IMR-90 (cell line): ENCODE measurements at regions not wholly inside any gene's neighbourhood (a gene's known extent, or its start where the extent isn't known, plus 50 kb on each side); places are given as distances from the start of the nearest gene placed in this dataset.
A peak's percentile ranks its signal among the peaks of the same experiment; 100 is the strongest.

ENCODE experiments used
- ATAC-seq: fragments of 200-7000 bp; cut with Tn5 transposase; 2 replicates; pipeline ENCODE4 v1.9.1; 2020; ENCODE audit warnings: low read depth, mild to moderate bottlenecking, moderate library complexity
- BruUV-seq: library from RNA; stranded (reverse); fragments of 400-500 nt; replicated peaks from 2 replicates; lab custom pipeline; 2021; lab: Mats Ljungman, UMichigan
- CTCF ChIA-PET: fragments of 300-600 bp; formaldehyde crosslinking; extraction: SDS; loops from one replicate; lab custom pipeline; 2021; ENCODE audit warnings: antibody characterized with exemption; lab: Yijun Ruan, JAX
- POLR2A ChIA-PET: fragments of 300-600 bp; sonication (Branson Sonifier 250); formaldehyde crosslinking; loops from one replicate; lab custom pipeline; 2022; ENCODE audit warnings: antibody characterized with exemption; ENCODE audit not compliant: unreplicated experiment; lab: Charles Lee
- DNase-seq: peaks from one replicate; pipeline ENCODE4 v3.0.0; 2013
- H2AFZ ChIP-seq: replicated peaks from 2 replicates; pipeline ENCODE3; 2013; ENCODE audit warnings: low read length, mild to moderate bottlenecking; ENCODE audit not compliant: poor library complexity
- H2AK5ac ChIP-seq: 2 replicates; pipeline ENCODE4 v1.6.1; 2013; ENCODE audit warnings: low read depth, low read length, inconsistent platforms
- H2AK9ac ChIP-seq: replicated peaks from 2 replicates; pipeline ENCODE3; 2013; ENCODE audit warnings: mild to moderate bottlenecking, low read depth, low read length, moderate library complexity; ENCODE audit not compliant: poor library complexity
- H2BK120ac ChIP-seq: 2 replicates; pipeline ENCODE4 v1.6.1; 2013; ENCODE audit warnings: low read depth, low read length, inconsistent platforms
- H2BK15ac ChIP-seq: 3 replicates; pipeline ENCODE4 v1.6.1; 2013; ENCODE audit warnings: low read depth, low read length, inconsistent platforms
- H2BK20ac ChIP-seq: 2 replicates; pipeline ENCODE4 v1.6.1; 2013; ENCODE audit warnings: low read depth, mild to moderate bottlenecking, inconsistent platforms, low read length, moderate library complexity
- H2BK5ac ChIP-seq: 2 replicates; pipeline ENCODE4 v1.6.1; 2013; ENCODE audit warnings: mild to moderate bottlenecking, low read depth, low read length, inconsistent platforms; ENCODE audit not compliant: poor library complexity, severe bottlenecking
- H3K14ac ChIP-seq: replicated peaks from 2 replicates; pipeline ENCODE4 v1.6.1; 2013; ENCODE audit warnings: low read depth, low read length, inconsistent platforms
- H3K18ac ChIP-seq: 2 replicates; pipeline ENCODE4 v1.6.1; 2013; ENCODE audit warnings: low read depth, low read length, control low read depth
- H3K23ac ChIP-seq: 2 replicates; pipeline ENCODE4 v1.6.1; 2013; ENCODE audit warnings: low read depth, low read length, inconsistent platforms
- H3K27ac ChIP-seq: 2 replicates; pipeline ENCODE4 v1.5.1; 2013; ENCODE audit warnings: mild to moderate bottlenecking, control low read depth, low read length; ENCODE audit not compliant: insufficient read depth
- H3K27me3 ChIP-seq: 2 replicates; pipeline ENCODE4 v1.6.1; 2013; ENCODE audit warnings: low read length; ENCODE audit not compliant: control insufficient read depth, insufficient read depth
- H3K36me3 ChIP-seq: 2 replicates; pipeline ENCODE4 v1.6.1; 2013; ENCODE audit warnings: low read length, mixed read lengths; ENCODE audit not compliant: control insufficient read depth, insufficient read depth
- H3K4ac ChIP-seq: 2 replicates; pipeline ENCODE4 v1.6.1; 2013; ENCODE audit warnings: low read depth, low read length, inconsistent platforms
- H3K4me1 ChIP-seq: 2 replicates; pipeline ENCODE4 v1.6.1; 2013; ENCODE audit warnings: low read length, mixed read lengths; ENCODE audit not compliant: control insufficient read depth, insufficient read depth
- H3K4me2 ChIP-seq: 2 replicates; pipeline ENCODE4 v1.6.1; 2013; ENCODE audit warnings: low read depth, mild to moderate bottlenecking, control low read depth, low read length, moderate library complexity
- H3K4me3 ChIP-seq: 2 replicates; pipeline ENCODE4 v1.5.1; 2013; ENCODE audit warnings: low read depth, mild to moderate bottlenecking, control low read depth, low read length, moderate library complexity; ENCODE audit not compliant: insufficient read depth
- H3K56ac ChIP-seq: 2 replicates; pipeline ENCODE4 v1.6.1; 2013; ENCODE audit warnings: low read length, inconsistent platforms; ENCODE audit not compliant: insufficient read depth; ENCODE audit errors: extremely low read depth
- H3K79me1 ChIP-seq, 2 experiments: 2 replicates each; pipeline ENCODE4 v1.6.1; 2013; ENCODE audit warnings: low read length in 2 of 2, inconsistent platforms in 1 of 2, low read depth in 1 of 2
- H3K9ac ChIP-seq: 2 replicates; pipeline ENCODE4 v1.6.1; 2013; ENCODE audit warnings: low read depth, low read length, control low read depth
- H3K9me1 ChIP-seq: 2 replicates; pipeline ENCODE4 v1.6.1; 2013; ENCODE audit warnings: low read length, inconsistent platforms; ENCODE audit not compliant: insufficient read depth
- H3K9me3 ChIP-seq: 2 replicates; pipeline ENCODE4 v1.6.1; 2013; ENCODE audit warnings: low read length; ENCODE audit not compliant: control insufficient read depth, insufficient read depth
- H4K20me1 ChIP-seq: 2 replicates; pipeline ENCODE4 v1.6.1; 2013; ENCODE audit warnings: low read length, inconsistent platforms; ENCODE audit not compliant: insufficient read depth
- H4K5ac ChIP-seq: 2 replicates; pipeline ENCODE4 v1.6.1; 2013; ENCODE audit warnings: mild to moderate bottlenecking, low read depth, low read length, control low read depth
- H4K8ac ChIP-seq, 2 experiments: 2 replicates each; pipeline ENCODE4 v1.6.1; 2013; ENCODE audit warnings: low read depth in 2 of 2, low read length in 2 of 2, control low read depth in 1 of 2, inconsistent platforms in 1 of 2
- H4K91ac ChIP-seq: 2 replicates; pipeline ENCODE4 v1.6.1; 2013; ENCODE audit warnings: low read depth, low read length, inconsistent platforms; ENCODE audit not compliant: insufficient read depth
- FOS ChIP-seq: fragments of 150-350 bp; IDR thresholded peaks from 2 replicates; pipeline ENCODE4 v1.6.1; 2016; ENCODE audit warnings: low read depth, low read length
- POLR2A ChIP-seq: IDR thresholded peaks from 2 replicates; pipeline ENCODE4 v1.6.1; 2012; ENCODE audit warnings: mild to moderate bottlenecking, low read depth, low read length
- RAD21 ChIP-seq: IDR thresholded peaks from 2 replicates; pipeline ENCODE4 v1.6.1; 2012; ENCODE audit warnings: low read length, improper control_type of control experiment
- USF2 ChIP-seq: fragments of 150-350 bp; IDR thresholded peaks from 2 replicates; pipeline ENCODE4 v1.6.1; 2017; ENCODE audit warnings: mild to moderate bottlenecking, antibody characterized with exemption, low read length, low read depth
- WGBS, 2 experiments: methylation state at CpG; one replicate each; pipeline versions ENCODE4 v1.1.5 to v1.1.7; 2013; ENCODE audit warnings: missing lambda C conversion rate in 2 of 2; ENCODE audit not compliant: insufficient read length in 1 of 2; ENCODE audit errors: extremely low coverage in 2 of 2; 5-methylcytosine and 5-hydroxymethylcytosine counted together
- dilution Hi-C: fragments of 300-500 bp; cut with HindIII; formaldehyde crosslinking; loops from one replicate; pipeline ENCODE4 v1.14.3; 2018; ENCODE audit warnings: low sequenced_read_pairs; ENCODE audit not compliant: unreplicated experiment
- in situ Hi-C: fragments of 300-500 bp; cut with MboI; formaldehyde crosslinking; loops from 3 replicates; pipeline ENCODE4 v1.14.3; 2019; ENCODE audit warnings: low sequenced_read_pairs, inconsistent platforms, mixed read lengths
- intact Hi-C: fragments of 100-400 bp; cut with micrococcal nuclease; formaldehyde crosslinking; loops from 2 replicates; pipeline ENCODE4 v1.10.0; 2022

DNA sequence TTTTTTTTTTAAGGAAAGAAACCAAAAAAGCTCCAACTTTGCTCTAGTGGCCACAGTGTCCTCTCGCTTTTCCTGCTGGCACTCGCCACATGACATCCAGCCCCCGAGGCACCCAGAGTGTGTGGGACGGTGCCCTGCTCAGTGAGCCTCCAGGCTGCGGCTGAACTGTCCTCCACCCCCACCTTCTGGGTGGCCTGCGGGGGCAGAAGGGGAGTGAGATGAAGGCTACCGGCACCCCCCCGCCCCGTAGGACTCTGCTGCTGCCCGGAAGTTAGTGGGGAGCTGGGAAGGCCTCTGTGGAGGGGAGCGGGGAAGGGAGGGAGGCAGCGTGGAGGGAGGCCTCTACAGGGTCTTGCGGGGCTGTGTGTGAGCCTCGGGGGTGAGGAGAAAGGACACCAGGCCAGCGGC, 264.4 kb downstream of the CTTN start:
- Histone ChIP-seq H3K4me3 (no peak overlapping the region), H3K4me1 (peaks cover 3% of the 10 kb centered on the region; the same call in 1 of the 2 replicates), H4K5ac (no peak overlapping the region), H3K27ac (no peak overlapping the region), H2BK20ac (no peak overlapping the region), H3K4ac (no peak overlapping the region), H3K9me3 (no peaks in the 10 kb centered on the region), H3K56ac (no peak overlapping the region), H3K4me2 (peak overlapping the region; percentile 34; the same call in 1 of the 2 replicates), H3K79me1 (no peaks in the 10 kb centered on the region), H4K20me1 (peaks cover 2% of the 10 kb centered on the region; the same call in 1 of the 2 replicates), H3K27me3 (no peaks in the 10 kb centered on the region), H4K8ac (no peak overlapping the region), H2BK120ac (no peak overlapping the region), H3K9ac (no peak overlapping the region), H3K23ac (no peak overlapping the region), H3K36me3 (no peaks in the 10 kb centered on the region), H2AK9ac (peak overlapping the region; percentile 9), H3K9me1 (0 out of 2 replicates have a peak, but pooled peaks cover 4% of the 10 kb centered on the region), H2BK15ac (no peak overlapping the region), H3K18ac (no peak overlapping the region), H2AK5ac (no peak overlapping the region), H3K14ac (no peak overlapping the region), H4K91ac (no peak overlapping the region), H2BK5ac (no peak overlapping the region), H2AFZ (peak overlapping the region; percentile 34)
- peak; percentile 19; the same call in 1 of the 2 replicates for ATAC-seq
- dilution Hi-C loops (no loop called here), in situ Hi-C loops (no loop called here), intact Hi-C loops (no loop called here)
- no peak for DNase-seq
- CTCF ChIA-PET, result no interaction called here
- BruUV-seq, result no TSS peak
- 11% methylated on average over 7 of the region's 15 CpGs; no CpG with 5 or more reads in 1 of the 2 experiments for WGBS, 2 experiments
- no peak for TF ChIP-seq USF2
- TF ChIP-seq RAD21, result no peak
- no peak for TF ChIP-seq FOS
- no peak for TF ChIP-seq POLR2A
- POLR2A ChIA-PET, result no interaction called here
